Heart left ventricle (tissue), 16 donors: ENCODE measurements at regions not wholly inside any gene's neighbourhood (a gene's known extent, or its start where the extent isn't known, plus 50 kb on each side); places are given as distances from the start of the nearest gene placed in this dataset.

Experiments
- ATAC-seq, 4 donors: fragments of 200-7000 bp; cut with Tn5 transposase; one replicate each; pipeline ENCODE4 v1.9.1; 2020 to 2022; ENCODE audit warnings: moderate library complexity in 4 of 4, mild to moderate bottlenecking in 3 of 4, moderate number of reproducible peaks in 1 of 4
- DNase-seq, 5 donors: peaks; one replicate each; pipeline ENCODE4 v3.0.0-alpha.2; 2020
- H3K27ac ChIP-seq, 12 donors: fragments of 200-600 bp; sonication (generic) in 4 of 12; one replicate each; pipeline versions ENCODE4 v1.5.0 to v1.8.0; 2016 to 2022; ENCODE audit warnings: mild to moderate bottlenecking in 2 of 12
- H3K27me3 ChIP-seq, 9 donors: fragments of 200-600 bp; sonication (generic) in 2 of 9; one replicate each; pipeline versions ENCODE4 v1.5.1 to v1.8.0; 2016 to 2022; ENCODE audit warnings: mild to moderate bottlenecking in 3 of 9
- H3K36me3 ChIP-seq, 9 donors: fragments of 200-600 bp; sonication (generic) in 2 of 9; one replicate each; pipeline versions ENCODE4 v1.5.0 to v1.8.0; 2018 to 2022; ENCODE audit warnings: mild to moderate bottlenecking in 2 of 9
- H3K4me1 ChIP-seq, 12 donors: fragments of 200-600 bp; sonication (generic) in 4 of 12; one replicate each; pipeline versions ENCODE4 v1.5.0 to v1.8.0; 2016 to 2022; ENCODE audit warnings: mild to moderate bottlenecking in 3 of 12
- H3K4me3 ChIP-seq, 12 donors: fragments of 200-600 bp; sonication (generic) in 4 of 12; one replicate each; pipeline versions ENCODE4 v1.5.0 to v1.8.0; 2017 to 2022; ENCODE audit warnings: mild to moderate bottlenecking in 9 of 12, moderate library complexity in 4 of 12
- H3K9me3 ChIP-seq, 12 donors: fragments of 200-600 bp; sonication (generic) in 4 of 12; one replicate each; pipeline versions ENCODE4 v1.5.0 to v1.8.0; 2016 to 2022; ENCODE audit warnings: mild to moderate bottlenecking in 1 of 12
- CTCF ChIP-seq, 12 donors: fragments of 200-600 bp; sonication (generic) in 4 of 12; IDR thresholded peaks; one replicate each; pipeline versions ENCODE4 v1.5.0 to v1.8.0; 2018 to 2022; ENCODE audit warnings: antibody characterized with exemption in 12 of 12, mild to moderate bottlenecking in 5 of 12
- POLR2A ChIP-seq, 2 donors: fragments of 450-650 bp; IDR thresholded peaks; one replicate each; pipeline ENCODE4 v1.6.1; 2017; ENCODE audit warnings: antibody characterized with exemption in 2 of 2, mild to moderate bottlenecking in 2 of 2, moderate library complexity in 2 of 2
- WGBS, 4 donors: extraction: QIAGEN DNeasy Blood & Tissue Kit in 2 of 4; methylation state at CpG; one replicate each; pipeline versions ENCODE4 v1.1.5 to v1.1.7; 2013 to 2018; 5-methylcytosine and 5-hydroxymethylcytosine counted together
- intact Hi-C, 10 donors: fragments of 100-400 bp; cut with DNase I; formaldehyde crosslinking; loops; one replicate each; pipeline versions ENCODE4 v1.11.1 to v1.14.2; 2022
- donor health status: ischemic (EF 13 %, LVEDD 7.1; RV severe dilation, severe dysfunction).
- donor health status: healthy with polysubstance abuse.
- donor health status: DM: no; HTN: yes; CAD: no.
- donor health status: DM: no; HTN: no; CAD: no.
- donor health status: ischemic (EF 25% LVEDD 6.9; RV normal size, moderate dysfunction).
- donor health status: ischemic (EF 25% LVEDD 5.7; RV mildly dilated, moderate dysfunction).
- donor health status: healthy.
- donor health status: DM: yes; HTN: yes; CAD: no.
- donor health status: ischemic (EF 35%, LVEDD 5.7; RV mildly dilated, moderate dysfunction).
- donor health status: nonischemic (EF 11% LVEDD 7.7; RV severe dilation, severe dysfunction).
- donor health status: DM: yes; HTN: yes; CAD: no.
- donor health status: PGD.
- donor health status: ischemic (EF 29% LVEDD 5.4; RV normal size, mild dysfunction).
- donor health status: nonischemic (EF 23%, LVEDD 6.1; RV moderate dilation, normal function).

DNA sequence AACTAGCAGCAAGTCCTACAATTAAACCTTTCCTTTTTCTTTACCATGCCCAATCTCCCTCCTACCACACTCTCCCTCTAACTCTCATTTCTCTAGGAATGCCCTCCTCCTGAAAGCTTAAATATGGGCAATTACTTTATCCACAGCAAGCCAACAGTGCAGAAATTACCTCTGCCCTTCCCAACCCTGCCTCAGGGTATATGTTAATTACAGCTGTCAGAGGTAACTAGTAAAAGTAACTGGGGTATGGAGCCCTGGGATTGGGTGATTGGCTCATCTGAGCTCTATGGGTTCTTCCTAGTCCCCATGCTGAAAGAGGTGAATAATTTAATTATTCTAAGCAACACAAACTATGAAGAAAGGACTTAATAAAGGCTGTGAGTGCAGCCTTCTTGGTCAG lies 478.9 kb upstream of the NMUR2 start:
- no peak for TF ChIP-seq POLR2A (IDR thresholded peaks at IDR 0.05)
- no peak for TF ChIP-seq CTCF (IDR thresholded peaks at IDR 0.05)
- intact Hi-C loops, result no loop called here
- Histone ChIP-seq H3K36me3 (no peaks in the 10 kb centered on the region), H3K4me1 (no peaks in the 10 kb centered on the region), H3K27ac (no peak overlapping the region), H3K4me3 (no peak overlapping the region), H3K27me3 (no peaks in the 10 kb centered on the region), H3K9me3 (peaks cover 0 to 15% (median 0%) of the 10 kb centered on the region in 12 donors)
- ATAC-seq, result no peak
- DNase-seq, result no peak

- no peak overlapping the region for H3K4me3 ChIP-seq
- no peaks in the 10 kb centered on the region for H3K4me1 ChIP-seq
- intact Hi-C loops, result no loop called here
- DNase-seq (no peak), ATAC-seq (no peak)
- no peaks in the 10 kb centered on the region for H3K27me3 ChIP-seq
- H3K27ac ChIP-seq, result no peak overlapping the region
- no peak for TF ChIP-seq CTCF (IDR thresholded peaks at IDR 0.05)
- TF ChIP-seq POLR2A (IDR thresholded peaks at IDR 0.05), result no peak
- H3K9me3 ChIP-seq, result no peaks in the 10 kb centered on the region
- WGBS, 4 donors, result 64 to 79% (median 71%) methylated on average over 2 of the region's 2 CpGs
- no peaks in the 10 kb centered on the region for H3K36me3 ChIP-seq
Observed at GRCh38 chr5:152900332-152900731, 495.3 kb upstream of the NMUR2 start.

DNA sequence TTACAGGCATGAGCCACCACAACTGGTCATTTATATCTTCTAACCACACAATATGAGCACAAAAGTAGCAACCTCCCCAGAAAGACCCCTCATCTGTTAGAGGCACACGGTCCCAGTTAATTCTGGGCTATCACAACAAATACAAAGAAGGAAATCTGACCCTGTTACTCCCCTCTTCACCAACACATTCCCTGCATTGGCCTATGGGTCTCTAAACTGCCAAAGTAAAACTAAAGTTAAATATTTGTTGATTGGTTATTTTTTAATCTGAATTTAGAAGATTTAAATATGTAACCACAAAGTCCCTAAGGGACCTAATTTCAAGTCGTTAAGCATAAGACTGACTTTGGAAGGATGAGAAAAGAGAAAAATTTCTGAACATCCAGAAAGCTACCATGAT lies 496.7 kb upstream of the NMUR2 start:
- intact Hi-C loops, result no loop called here

GRCh38 chr5:152905286-152905685 lies 500.2 kb upstream of the NMUR2 start:
- 27 to 46% (median 42%) methylated on average over 1 of the region's 1 CpG for WGBS, 4 donors
- Histone ChIP-seq H3K27ac (no peak overlapping the region), H3K9me3 (no peaks in the 10 kb centered on the region), H3K27me3 (no peaks in the 10 kb centered on the region), H3K36me3 (no peaks in the 10 kb centered on the region), H3K4me1 (no peaks in the 10 kb centered on the region), H3K4me3 (no peak overlapping the region)
- DNase-seq (no peak), ATAC-seq (no peak)
- intact Hi-C loops, result no loop called here
- TF ChIP-seq POLR2A (IDR thresholded peaks at IDR 0.05) (no peak), CTCF (IDR thresholded peaks at IDR 0.05) (no peak)

More for the DNA sequence above, 496.7 kb upstream of the NMUR2 start:
- Histone ChIP-seq H3K4me3 (no peak overlapping the region), H3K36me3 (no peaks in the 10 kb centered on the region), H3K9me3 (no peaks in the 10 kb centered on the region), H3K27ac (no peak overlapping the region), H3K27me3 (no peaks in the 10 kb centered on the region), H3K4me1 (no peaks in the 10 kb centered on the region)
- ATAC-seq (no peak), DNase-seq (no peak)
- TF ChIP-seq CTCF (IDR thresholded peaks at IDR 0.05), result no peak
- TF ChIP-seq POLR2A (IDR thresholded peaks at IDR 0.05), result no peak
- WGBS, 4 donors, result 62 to 72% (median 66%) methylated on average over 2 of the region's 2 CpGs
